Left hindlimb (tissue), 1 donor: ENCODE measurements at regions not wholly inside any gene's neighbourhood (a gene's known extent, or its start where the extent isn't known, plus 50 kb on each side); places are given as distances from the start of the nearest gene placed in this dataset.
A peak's percentile ranks its signal among the peaks of the same experiment; 100 is the strongest.

Experiments used
- DNase-seq: peaks from one replicate; pipeline ENCODE4 v3.0.0-alpha.2; 2018

- DNase-seq: no peak
Measured at GRCh38 chr12:124627956-124628355, 60.5 kb upstream of the NCOR2 start.

- DNase-seq: peak; percentile 76
Measured at GRCh38 chr12:124626971-124627411, 59.6 kb upstream of the NCOR2 start.

GRCh38 chr12:124625867-124626675, 58.7 kb upstream of the NCOR2 start:
- peak; percentile 83 for DNase-seq

- no peak for DNase-seq
Measured at GRCh38 chr12:124624823-124625222, 57.4 kb upstream of the NCOR2 start.

- DNase-seq: no peak
Measured at GRCh38 chr12:124623344-124624035, 56.1 kb upstream of the NCOR2 start.

- DNase-seq: no peak
Measured at GRCh38 chr12:124622764-124623163, 55.4 kb upstream of the NCOR2 start.

GRCh38 chr12:124622331-124622730, 54.9 kb upstream of the NCOR2 start:
- no peak for DNase-seq

GRCh38 chr12:124621296-124621660, 53.9 kb upstream of the NCOR2 start:
- peak; percentile 88 for DNase-seq

GRCh38 chr12:124620606-124621295, 53.3 kb upstream of the NCOR2 start:
- DNase-seq: no peak

GRCh38 chr12:124618291-124618902, 51.0 kb upstream of the NCOR2 start:
- no peak for DNase-seq

GRCh38 chr12:124617615-124618014, 50.2 kb upstream of the NCOR2 start:
- no peak for DNase-seq
